ENCODE measurements at regions not wholly inside any gene's neighbourhood (a gene's known extent, or its start where the extent isn't known, plus 50 kb on each side); places are given as distances from the start of the nearest gene placed in this dataset.

DNA sequence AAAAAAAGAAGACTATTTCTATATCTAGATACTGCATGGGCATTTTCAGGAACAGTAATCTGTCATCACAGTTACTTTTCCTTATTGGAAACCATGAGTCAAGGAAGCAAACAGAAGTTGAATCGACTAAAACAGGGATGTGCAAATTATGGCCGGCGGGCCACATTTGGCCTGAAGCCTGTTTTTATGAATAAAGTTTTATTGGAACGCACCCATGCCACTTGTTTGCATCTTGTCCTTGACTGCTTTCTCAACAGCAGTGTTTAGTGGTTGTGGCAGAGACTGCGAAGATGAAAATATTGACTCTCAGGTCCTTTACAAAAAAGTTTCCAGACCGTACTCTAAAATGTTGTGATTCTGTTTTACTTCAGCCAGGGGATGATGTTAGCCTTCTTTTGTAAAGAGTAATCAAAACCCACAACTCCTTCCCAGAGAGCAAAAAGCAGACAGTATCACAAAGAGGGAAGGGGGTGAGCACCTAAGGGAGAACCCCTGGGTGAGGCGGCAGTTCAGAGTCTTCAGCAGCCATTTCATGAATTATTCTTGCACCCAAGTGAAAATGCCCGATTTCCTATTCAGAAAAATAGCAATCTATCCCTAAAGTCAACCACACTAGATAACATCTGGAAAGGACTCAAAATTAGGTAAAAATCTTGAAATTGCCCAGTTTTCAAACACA lies 190.4 kb downstream of the MYLK4 start:
- H3K36me3 ChIP-seq (ENCODE audit: insufficient read depth, low read length) = no peaks in the 10 kb centered on the region
- H3K9me3 ChIP-seq (ENCODE audit: low read length) = no peaks in the 10 kb centered on the region
- H2AFZ ChIP-seq (ENCODE audit: low read length) = no peak overlapping the region
- no peak for TF ChIP-seq EZH2 (IDR thresholded peaks at IDR 0.05; ENCODE audit: borderline replicate concordance, low read length)
- TF ChIP-seq CTCF (IDR thresholded peaks at IDR 0.05; ENCODE audit: low read length) = no peak
- no peaks in the 10 kb centered on the region for H3K79me2 ChIP-seq (ENCODE audit: insufficient read depth, low read length)
- no peaks in the 10 kb centered on the region for H3K27me3 ChIP-seq (ENCODE audit: insufficient read depth, low read length)
- no peak overlapping the region for H3K27ac ChIP-seq (ENCODE audit: low read depth, low read length, poor library complexity, severe bottlenecking)
- no peak overlapping the region for H3K9ac ChIP-seq (ENCODE audit: low read length)
- H3F3A ChIP-seq (ENCODE audit: insufficient read depth, low read length) = no peaks in the 10 kb centered on the region
- H3K4me1 ChIP-seq (ENCODE audit: insufficient read depth, low read length, severe bottlenecking) = no peaks in the 10 kb centered on the region
- no peaks in the 10 kb centered on the region for H4K20me1 ChIP-seq (ENCODE audit: insufficient read depth, low read length)
- no peak overlapping the region for H3K4me2 ChIP-seq (ENCODE audit: low read length)
- no peak overlapping the region for H3K4me3 ChIP-seq (ENCODE audit: low read depth, low read length, poor library complexity, severe bottlenecking)
- no peaks in the 10 kb centered on the region for H3K9me2 ChIP-seq (ENCODE audit: low read depth, low read length)

- H3K9me2 ChIP-seq (ENCODE audit: low read depth, low read length) = no peaks in the 10 kb centered on the region
- no peaks in the 10 kb centered on the region for H3K27me3 ChIP-seq (ENCODE audit: insufficient read depth, low read length)
- no peak overlapping the region for H2AFZ ChIP-seq (ENCODE audit: low read length)
- H3K4me3 ChIP-seq (ENCODE audit: low read depth, low read length, poor library complexity, severe bottlenecking) = no peak overlapping the region
- no peak overlapping the region for H3K4me2 ChIP-seq (ENCODE audit: low read length)
- H4K20me1 ChIP-seq (ENCODE audit: insufficient read depth, low read length) = no peaks in the 10 kb centered on the region
- no peaks in the 10 kb centered on the region for H3K36me3 ChIP-seq (ENCODE audit: insufficient read depth, low read length)
- H3K9me3 ChIP-seq (ENCODE audit: low read length) = no peaks in the 10 kb centered on the region
- no peaks in the 10 kb centered on the region for H3K79me2 ChIP-seq (ENCODE audit: insufficient read depth, low read length)
- TF ChIP-seq CTCF (IDR thresholded peaks at IDR 0.05; ENCODE audit: low read length) (no peak), EZH2 (IDR thresholded peaks at IDR 0.05; ENCODE audit: borderline replicate concordance, low read length) (no peak)
- H3K9ac ChIP-seq (ENCODE audit: low read length) = no peak overlapping the region
- H3F3A ChIP-seq (ENCODE audit: insufficient read depth, low read length) = no peaks in the 10 kb centered on the region
- no peaks in the 10 kb centered on the region for H3K4me1 ChIP-seq (ENCODE audit: insufficient read depth, low read length, severe bottlenecking)
- no peak overlapping the region for H3K27ac ChIP-seq (ENCODE audit: low read depth, low read length, poor library complexity, severe bottlenecking)
Observed at GRCh38 chr6:2558861-2559801, 191.6 kb downstream of the MYLK4 start.

- Histone ChIP-seq H3K9me2 (ENCODE audit: low read depth, low read length) (no peaks in the 10 kb centered on the region), H3K27me3 (ENCODE audit: insufficient read depth, low read length) (no peaks in the 10 kb centered on the region), H3K79me2 (ENCODE audit: insufficient read depth, low read length) (no peaks in the 10 kb centered on the region), H2AFZ (ENCODE audit: low read length) (no peak overlapping the region), H3F3A (ENCODE audit: insufficient read depth, low read length) (no peaks in the 10 kb centered on the region), H4K20me1 (ENCODE audit: insufficient read depth, low read length) (no peaks in the 10 kb centered on the region), H3K9ac (ENCODE audit: low read length) (no peak overlapping the region), H3K4me1 (ENCODE audit: insufficient read depth, low read length, severe bottlenecking) (no peaks in the 10 kb centered on the region), H3K9me3 (ENCODE audit: low read length) (no peaks in the 10 kb centered on the region), H3K27ac (ENCODE audit: low read depth, low read length, poor library complexity, severe bottlenecking) (no peak overlapping the region), H3K36me3 (ENCODE audit: insufficient read depth, low read length) (no peaks in the 10 kb centered on the region), H3K4me3 (ENCODE audit: low read depth, low read length, poor library complexity, severe bottlenecking) (no peak overlapping the region), H3K4me2 (ENCODE audit: low read length) (no peak overlapping the region)
- TF ChIP-seq CTCF (IDR thresholded peaks at IDR 0.05; ENCODE audit: low read length) (no peak), EZH2 (IDR thresholded peaks at IDR 0.05; ENCODE audit: borderline replicate concordance, low read length) (no peak)
Observed at GRCh38 chr6:2558098-2558680, 192.5 kb downstream of the MYLK4 start.

All from OCI-LY1 (cell line).